ENCODE measurements at regions not wholly inside any gene's neighbourhood (a gene's known extent, or its start where the extent isn't known, plus 50 kb on each side); places are given as distances from the start of the nearest gene placed in this dataset.

DNA sequence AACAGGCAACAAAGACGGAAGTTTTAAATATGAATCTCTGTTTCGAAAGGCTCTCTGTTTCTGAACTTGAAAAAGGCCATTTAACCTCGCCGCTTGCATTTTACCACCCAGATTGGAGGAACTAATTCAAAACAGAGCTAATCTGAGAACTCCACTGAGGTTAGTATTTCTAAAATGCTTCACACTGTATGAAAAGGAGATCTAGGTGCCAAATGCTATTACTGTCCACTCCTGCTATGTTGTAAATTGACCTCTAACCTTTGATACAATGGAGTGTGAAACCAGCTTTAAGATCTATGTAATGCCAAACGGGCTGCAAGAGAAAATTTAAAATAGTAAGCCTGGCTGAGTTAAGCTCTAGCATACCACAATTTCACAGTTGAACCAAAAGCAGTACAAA, 364.5 kb downstream of the IRS1 start:
- H3K36me3 ChIP-seq (ENCODE audit: insufficient read depth, insufficient read length, low read length) = no peaks in the 10 kb centered on the region
- no peak overlapping the region for H3K9ac ChIP-seq (ENCODE audit: insufficient read length, low read depth)

DNA sequence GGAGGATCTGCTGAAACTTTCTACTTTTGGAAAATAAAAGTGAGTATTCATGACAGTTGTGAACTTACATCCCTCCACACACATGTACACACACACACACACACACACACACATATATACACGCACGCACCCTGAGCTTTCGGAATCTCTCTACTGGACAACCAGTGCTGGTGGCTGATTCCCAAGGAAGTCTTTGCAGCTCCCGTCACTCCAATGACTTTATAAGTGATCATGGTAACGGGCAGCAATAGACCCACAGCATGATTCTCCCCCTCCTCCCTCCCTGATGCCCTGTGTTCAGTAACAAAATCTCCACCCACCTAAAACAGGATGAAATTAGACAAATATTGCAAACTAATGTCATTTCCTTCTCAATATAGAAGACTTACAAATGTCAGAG, 364.9 kb downstream of the IRS1 start:
- Histone ChIP-seq H3K4me3 (ENCODE audit: insufficient read length, low read depth) (no peak overlapping the region), H3K36me3 (ENCODE audit: insufficient read depth, insufficient read length, low read length) (no peaks in the 10 kb centered on the region), H3K27me3 (ENCODE audit: insufficient read depth, insufficient read length) (no peaks in the 10 kb centered on the region), H3K4me1 (ENCODE audit: insufficient read depth, insufficient read length) (no peaks in the 10 kb centered on the region), H3K9me3 (ENCODE audit: insufficient read depth, low read length) (no peaks in the 10 kb centered on the region), H3K9ac (ENCODE audit: insufficient read length, low read depth) (no peak overlapping the region)
- no peak for DNase-seq (ENCODE audit: low read depth, low spot score)
- TF ChIP-seq ZNF274 (IDR thresholded peaks at IDR 0.05; ENCODE audit: low read depth, low read length) = no peak
- TF ChIP-seq SUZ12 (IDR thresholded peaks at IDR 0.05; ENCODE audit: extremely low read depth, insufficient read depth, insufficient read length) = no peak

More for the DNA sequence above, 364.5 kb downstream of the IRS1 start:
- no peak for TF ChIP-seq SUZ12 (IDR thresholded peaks at IDR 0.05; ENCODE audit: extremely low read depth, insufficient read depth, insufficient read length)
- TF ChIP-seq ZNF274 (IDR thresholded peaks at IDR 0.05; ENCODE audit: low read depth, low read length) = no peak
- TF ChIP-seq YY1 (IDR thresholded peaks at IDR 0.05; ENCODE audit: insufficient read depth, insufficient read length) = no peak
- no peaks in the 10 kb centered on the region for H3K9me3 ChIP-seq (ENCODE audit: insufficient read depth, low read length)
- no peaks in the 10 kb centered on the region for H3K4me1 ChIP-seq (ENCODE audit: insufficient read depth, insufficient read length)
- no peak for DNase-seq (ENCODE audit: low read depth, low spot score)
- no peaks in the 10 kb centered on the region for H3K27me3 ChIP-seq (ENCODE audit: insufficient read depth, insufficient read length)
- H3K4me3 ChIP-seq (ENCODE audit: insufficient read length, low read depth) = no peak overlapping the region

DNA sequence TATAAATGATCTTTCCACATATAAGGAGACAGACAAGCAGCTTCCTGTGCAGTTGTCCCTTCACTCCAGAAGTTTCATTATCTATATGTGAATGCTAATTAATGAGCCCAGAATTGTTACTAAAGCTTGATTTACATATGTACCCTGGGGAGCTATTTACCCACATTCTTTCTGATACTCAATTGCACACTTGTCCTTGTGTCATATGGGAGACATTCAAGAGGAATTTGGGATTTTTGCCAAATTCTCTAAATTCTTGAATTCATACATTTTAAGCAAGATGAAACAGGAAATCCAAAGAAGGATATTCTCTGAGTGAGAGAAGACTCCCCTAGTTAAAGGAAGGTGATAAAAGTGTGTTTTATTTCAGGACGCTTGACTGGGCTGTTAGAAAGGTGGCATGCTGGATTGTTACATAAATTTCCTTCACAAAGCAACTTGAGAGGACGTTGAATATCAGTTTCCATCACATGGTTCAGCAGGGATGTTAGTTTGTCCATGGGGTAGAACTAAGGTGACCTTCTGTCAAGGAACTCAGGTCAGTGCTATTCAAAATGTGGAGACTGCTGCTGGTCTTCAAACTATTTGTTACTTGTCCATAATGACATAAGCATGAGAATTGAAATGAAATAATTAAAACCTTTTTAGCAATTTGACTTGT, 368.2 kb downstream of the IRS1 start:
- no peak for DNase-seq (ENCODE audit: low read depth, low spot score)
- Histone ChIP-seq H3K4me3 (ENCODE audit: insufficient read length, low read depth) (no peak overlapping the region), H3K4me1 (ENCODE audit: insufficient read depth, insufficient read length) (no peaks in the 10 kb centered on the region), H3K9me3 (ENCODE audit: insufficient read depth, low read length) (no peaks in the 10 kb centered on the region), H3K36me3 (ENCODE audit: insufficient read depth, insufficient read length, low read length) (no peaks in the 10 kb centered on the region), H3K9ac (ENCODE audit: insufficient read length, low read depth) (no peak overlapping the region), H3K27me3 (ENCODE audit: insufficient read depth, insufficient read length) (no peaks in the 10 kb centered on the region)
- TF ChIP-seq SUZ12 (IDR thresholded peaks at IDR 0.05; ENCODE audit: extremely low read depth, insufficient read depth, insufficient read length) (no peak), ZNF274 (IDR thresholded peaks at IDR 0.05; ENCODE audit: low read depth, low read length) (no peak), YY1 (IDR thresholded peaks at IDR 0.05; ENCODE audit: insufficient read depth, insufficient read length) (no peak)

DNA sequence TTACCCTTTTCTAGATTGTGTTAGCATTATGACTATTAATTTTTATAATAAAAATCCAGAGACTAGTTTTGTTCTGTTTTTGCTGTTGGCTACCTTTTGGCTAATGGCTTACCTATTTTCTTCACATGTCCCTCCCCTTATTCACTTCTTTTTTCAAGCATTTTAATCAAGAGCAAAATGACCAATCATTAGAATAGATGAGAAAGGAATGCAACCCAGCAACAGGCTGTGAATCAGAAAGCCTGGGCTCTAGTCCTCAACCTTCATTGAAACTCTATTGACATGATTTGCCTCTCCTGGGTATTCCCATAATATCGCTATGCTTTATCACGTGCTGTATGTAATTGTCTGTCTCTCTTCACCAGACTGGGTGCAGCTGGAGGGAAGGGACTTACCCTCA, 370.1 kb downstream of the IRS1 start:
- TF ChIP-seq ZNF274 (IDR thresholded peaks at IDR 0.05; ENCODE audit: low read depth, low read length) (no peak), YY1 (IDR thresholded peaks at IDR 0.05; ENCODE audit: insufficient read depth, insufficient read length) (no peak), SUZ12 (IDR thresholded peaks at IDR 0.05; ENCODE audit: extremely low read depth, insufficient read depth, insufficient read length) (no peak)
- no peak for DNase-seq (ENCODE audit: low read depth, low spot score)
- no peaks in the 10 kb centered on the region for H3K36me3 ChIP-seq (ENCODE audit: insufficient read depth, insufficient read length, low read length)
- H3K4me3 ChIP-seq (ENCODE audit: insufficient read length, low read depth) = no peak overlapping the region
- no peak overlapping the region for H3K9ac ChIP-seq (ENCODE audit: insufficient read length, low read depth)
- no peaks in the 10 kb centered on the region for H3K9me3 ChIP-seq (ENCODE audit: insufficient read depth, low read length)
- H3K27me3 ChIP-seq (ENCODE audit: insufficient read depth, insufficient read length) = no peaks in the 10 kb centered on the region
- no peaks in the 10 kb centered on the region for H3K4me1 ChIP-seq (ENCODE audit: insufficient read depth, insufficient read length)

DNA sequence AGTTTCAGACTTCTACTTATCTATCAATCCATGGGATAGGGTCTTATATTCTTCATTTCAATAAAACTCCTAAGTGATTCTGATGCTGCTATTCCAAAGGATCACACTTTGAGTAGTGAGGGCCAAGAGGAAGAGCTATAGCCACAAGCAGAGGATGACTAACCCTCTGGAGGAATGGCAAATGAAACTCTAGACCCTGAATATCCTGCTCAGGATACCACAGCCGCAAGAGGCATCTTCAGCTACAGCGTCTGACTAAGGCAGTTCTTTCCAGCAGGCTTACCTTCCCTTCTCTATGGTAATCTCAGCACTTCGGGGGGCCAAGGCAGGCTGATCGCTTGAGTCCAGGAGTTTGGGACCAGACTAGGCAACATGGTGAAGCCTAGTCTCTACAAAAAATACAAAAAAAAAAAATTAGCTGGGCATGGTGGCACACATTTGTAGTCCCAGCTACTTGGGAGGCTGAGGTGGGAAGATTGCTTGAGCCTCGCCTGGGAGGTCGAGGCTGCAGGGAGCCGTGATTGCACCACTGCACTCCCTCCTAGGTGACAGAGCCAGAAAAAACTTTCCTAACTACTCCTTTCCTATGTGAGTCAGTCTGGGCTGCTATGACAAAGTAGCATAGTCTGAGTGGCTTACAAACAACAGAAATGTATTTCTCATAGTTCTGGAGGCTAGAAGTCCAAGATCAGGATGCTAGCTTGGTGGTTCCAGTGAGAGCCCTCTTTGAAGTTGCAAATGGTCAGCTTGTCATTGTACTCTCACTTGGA, 371.9 kb downstream of the IRS1 start:
- Histone ChIP-seq H3K9ac (ENCODE audit: insufficient read length, low read depth) (no peak overlapping the region), H3K4me3 (ENCODE audit: insufficient read length, low read depth) (no peak overlapping the region), H3K4me1 (ENCODE audit: insufficient read depth, insufficient read length) (no peaks in the 10 kb centered on the region), H3K36me3 (ENCODE audit: insufficient read depth, insufficient read length, low read length) (no peaks in the 10 kb centered on the region), H3K9me3 (ENCODE audit: insufficient read depth, low read length) (no peaks in the 10 kb centered on the region), H3K27me3 (ENCODE audit: insufficient read depth, insufficient read length) (no peaks in the 10 kb centered on the region)
- TF ChIP-seq YY1 (IDR thresholded peaks at IDR 0.05; ENCODE audit: insufficient read depth, insufficient read length) (no peak), SUZ12 (IDR thresholded peaks at IDR 0.05; ENCODE audit: extremely low read depth, insufficient read depth, insufficient read length) (no peak), ZNF274 (IDR thresholded peaks at IDR 0.05; ENCODE audit: low read depth, low read length) (no peak)
- DNase-seq (ENCODE audit: low read depth, low spot score) = no peak

DNA sequence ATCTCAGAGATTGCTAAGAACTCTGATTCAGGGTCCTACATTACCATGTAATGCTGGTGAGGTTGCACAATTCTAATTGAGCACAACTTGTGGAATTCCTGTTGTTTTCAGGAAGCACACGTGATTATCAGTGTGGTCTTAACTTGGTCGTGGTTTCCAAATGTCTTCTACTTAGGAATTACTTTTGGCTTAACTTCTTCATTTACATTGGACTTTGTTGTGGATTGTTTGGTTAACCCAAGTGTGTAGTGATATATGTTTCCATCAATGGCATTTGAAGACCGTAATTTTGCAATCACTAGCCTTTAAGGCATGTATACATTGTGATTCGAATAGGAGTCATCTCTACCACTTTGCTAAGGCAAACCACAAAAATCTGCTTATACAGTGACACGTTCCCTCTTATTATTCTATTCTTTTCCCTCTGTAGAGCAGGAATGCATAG, 373.3 kb downstream of the IRS1 start:
- no peak for DNase-seq (ENCODE audit: low read depth, low spot score)
- H3K36me3 ChIP-seq (ENCODE audit: insufficient read depth, insufficient read length, low read length) = no peaks in the 10 kb centered on the region
- H3K4me3 ChIP-seq (ENCODE audit: insufficient read length, low read depth) = no peak overlapping the region
- no peaks in the 10 kb centered on the region for H3K4me1 ChIP-seq (ENCODE audit: insufficient read depth, insufficient read length)
- H3K27me3 ChIP-seq (ENCODE audit: insufficient read depth, insufficient read length) = no peaks in the 10 kb centered on the region
- H3K9me3 ChIP-seq (ENCODE audit: insufficient read depth, low read length) = no peaks in the 10 kb centered on the region
- no peak overlapping the region for H3K9ac ChIP-seq (ENCODE audit: insufficient read length, low read depth)
- TF ChIP-seq SUZ12 (IDR thresholded peaks at IDR 0.05; ENCODE audit: extremely low read depth, insufficient read depth, insufficient read length) (no peak), ZNF274 (IDR thresholded peaks at IDR 0.05; ENCODE audit: low read depth, low read length) (no peak), YY1 (IDR thresholded peaks at IDR 0.05; ENCODE audit: insufficient read depth, insufficient read length) (no peak)

DNA sequence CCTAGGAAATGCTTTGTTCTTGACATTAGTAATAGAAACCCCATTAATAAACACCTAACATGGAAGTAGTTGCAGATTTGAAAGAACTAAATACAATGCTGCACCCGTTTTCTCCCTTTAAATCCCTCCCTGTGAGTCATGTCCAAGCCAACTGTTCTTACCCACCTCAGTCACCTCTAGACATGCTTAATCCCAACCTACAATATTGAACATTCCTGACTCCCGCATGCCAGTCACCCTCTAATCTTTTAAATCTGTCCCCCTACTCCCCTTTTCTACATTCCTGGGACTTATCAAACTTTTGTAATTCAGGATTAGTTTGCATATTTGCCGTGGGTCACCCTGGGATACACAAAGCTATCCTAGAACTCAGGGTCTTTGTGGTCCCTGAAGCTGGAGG, 374.6 kb downstream of the IRS1 start:
- no peak overlapping the region for H3K9ac ChIP-seq (ENCODE audit: insufficient read length, low read depth)
- H3K9me3 ChIP-seq (ENCODE audit: insufficient read depth, low read length) = no peaks in the 10 kb centered on the region
- no peaks in the 10 kb centered on the region for H3K4me1 ChIP-seq (ENCODE audit: insufficient read depth, insufficient read length)

More for the DNA sequence above, 374.6 kb downstream of the IRS1 start:
- Histone ChIP-seq H3K27me3 (ENCODE audit: insufficient read depth, insufficient read length) (no peaks in the 10 kb centered on the region), H3K4me3 (ENCODE audit: insufficient read length, low read depth) (no peak overlapping the region), H3K36me3 (ENCODE audit: insufficient read depth, insufficient read length, low read length) (no peaks in the 10 kb centered on the region)
- DNase-seq (ENCODE audit: low read depth, low spot score) = no peak
- no peak for TF ChIP-seq YY1 (IDR thresholded peaks at IDR 0.05; ENCODE audit: insufficient read depth, insufficient read length)
- TF ChIP-seq SUZ12 (IDR thresholded peaks at IDR 0.05; ENCODE audit: extremely low read depth, insufficient read depth, insufficient read length) = no peak
- no peak for TF ChIP-seq ZNF274 (IDR thresholded peaks at IDR 0.05; ENCODE audit: low read depth, low read length)
